ENCODE measurements at regions not wholly inside any gene's neighbourhood (a gene's known extent, or its start where the extent isn't known, plus 50 kb on each side); places are given as distances from the start of the nearest gene placed in this dataset.
A peak's percentile ranks its signal among the peaks of the same experiment; 100 is the strongest.

GRCh38 chr10:78752221-78752620 lies 316.5 kb upstream of the ZMIZ1 start:
- Histone ChIP-seq H3K9me3 (ENCODE audit: low read length) (no peaks in the 10 kb centered on the region), H2AFZ (ENCODE audit: low read length) (no peak overlapping the region), H3K27ac (ENCODE audit: low read length) (no peak overlapping the region), H3K4me1 (ENCODE audit: insufficient read depth, low read length) (peaks cover 16% of the 10 kb centered on the region), H3K36me3 (ENCODE audit: low read depth, low read length) (no peaks in the 10 kb centered on the region), H3K4me2 (ENCODE audit: low read length) (no peak overlapping the region), H3K9ac (ENCODE audit: low read length) (no peak overlapping the region), H3K9me2 (replicated peaks; ENCODE audit: low read length) (no peaks in the 10 kb centered on the region), H3K27me3 (ENCODE audit: low read length) (no peaks in the 10 kb centered on the region), H3F3A (ENCODE audit: low read length, unreplicated experiment) (peaks cover 3% of the 10 kb centered on the region), H4K20me1 (ENCODE audit: low read length) (no peaks in the 10 kb centered on the region), H3K4me3 (ENCODE audit: low read length) (no peak overlapping the region), H3K79me2 (ENCODE audit: low read length) (no peaks in the 10 kb centered on the region)
- intact Hi-C loops (cut with micrococcal nuclease): loop anchor here (10.0 kb wide), 1 partner anchor 497 kb away; no protein-coding TSS in a partner anchor
- TF ChIP-seq EZH2phosphoT487 (IDR thresholded peaks at IDR 0.05; ENCODE audit: borderline replicate concordance, low read length) (no peak), EZH2 (IDR thresholded peaks at IDR 0.05; ENCODE audit: low read length, unreplicated experiment) (no peak), CTCF (conservative IDR thresholded peaks at IDR 0.05; ENCODE audit: low read depth, low read length) (no peak)
- no TSS peak for BruUV-seq (replicated peaks)
- no peak for ATAC-seq
- ChIA-PET CTCF (no interaction called here), POLR2A (ENCODE audit: unreplicated experiment) (no interaction called here)
- DNase-seq: no peak

GRCh38 chr10:78752708-78753107 lies 316.1 kb upstream of the ZMIZ1 start:
- Histone ChIP-seq H3K4me1 (ENCODE audit: insufficient read depth, low read length) (peaks cover 20% of the 10 kb centered on the region), H3K79me2 (ENCODE audit: low read length) (no peaks in the 10 kb centered on the region), H3K4me3 (ENCODE audit: low read length) (no peak overlapping the region), H3K9ac (ENCODE audit: low read length) (no peak overlapping the region), H3K9me2 (replicated peaks; ENCODE audit: low read length) (no peaks in the 10 kb centered on the region), H3F3A (ENCODE audit: low read length, unreplicated experiment) (peaks cover 6% of the 10 kb centered on the region), H3K27me3 (ENCODE audit: low read length) (no peaks in the 10 kb centered on the region), H4K20me1 (ENCODE audit: low read length) (no peaks in the 10 kb centered on the region), H3K27ac (ENCODE audit: low read length) (no peak overlapping the region), H2AFZ (ENCODE audit: low read length) (no peak overlapping the region), H3K36me3 (ENCODE audit: low read depth, low read length) (no peaks in the 10 kb centered on the region), H3K4me2 (ENCODE audit: low read length) (no peak overlapping the region), H3K9me3 (ENCODE audit: low read length) (no peaks in the 10 kb centered on the region)
- no peak for ATAC-seq
- ChIA-PET CTCF (interaction anchor here (0.6 kb wide), 1 partner anchor 481 kb away, joined by 7 read pairs; no protein-coding TSS in a partner anchor), POLR2A (ENCODE audit: unreplicated experiment) (no interaction called here)
- intact Hi-C loops (cut with micrococcal nuclease): loop anchor here (10.0 kb wide), 1 partner anchor 498 kb away; no protein-coding TSS in a partner anchor
- BruUV-seq (replicated peaks): no TSS peak
- DNase-seq: no peak
- TF ChIP-seq CTCF (conservative IDR thresholded peaks at IDR 0.05; ENCODE audit: low read depth, low read length) (peak; percentile 52), EZH2phosphoT487 (IDR thresholded peaks at IDR 0.05; ENCODE audit: borderline replicate concordance, low read length) (no peak)

GRCh38 chr10:78754269-78755062 lies 314.3 kb upstream of the ZMIZ1 start:
- ChIA-PET POLR2A (ENCODE audit: unreplicated experiment) (interaction anchor here (0.6 kb wide), 1 partner anchor 234 kb away, joined by 3 read pairs; no protein-coding TSS in a partner anchor), CTCF (no interaction called here)
- peak; percentile 40 for DNase-seq
- H4K20me1 ChIP-seq (ENCODE audit: low read length): no peaks in the 10 kb centered on the region
- H3K27me3 ChIP-seq (ENCODE audit: low read length): no peaks in the 10 kb centered on the region
- peaks cover 6% of the 10 kb centered on the region for H3F3A ChIP-seq (ENCODE audit: low read length, unreplicated experiment)
- no peaks in the 10 kb centered on the region for H3K9me3 ChIP-seq (ENCODE audit: low read length)
- H3K9ac ChIP-seq (ENCODE audit: low read length): no peak overlapping the region
- intact Hi-C loops (cut with micrococcal nuclease): loop anchor here (10.0 kb wide), 1 partner anchor 500 kb away; no protein-coding TSS in a partner anchor
- H3K36me3 ChIP-seq (ENCODE audit: low read depth, low read length): no peaks in the 10 kb centered on the region
- TF ChIP-seq CTCF (conservative IDR thresholded peaks at IDR 0.05; ENCODE audit: low read depth, low read length) (no peak), EZH2 (IDR thresholded peaks at IDR 0.05; ENCODE audit: low read length, unreplicated experiment) (no peak), EZH2phosphoT487 (IDR thresholded peaks at IDR 0.05; ENCODE audit: borderline replicate concordance, low read length) (no peak)
- no peak overlapping the region for H2AFZ ChIP-seq (ENCODE audit: low read length)
- peaks cover 28% of the 10 kb centered on the region for H3K4me1 ChIP-seq (ENCODE audit: insufficient read depth, low read length)
- BruUV-seq (replicated peaks): no TSS peak
- H3K4me2 ChIP-seq (ENCODE audit: low read length): no peak overlapping the region
- H3K9me2 ChIP-seq (replicated peaks; ENCODE audit: low read length): no peaks in the 10 kb centered on the region
- no peak for ATAC-seq
- no peak overlapping the region for H3K27ac ChIP-seq (ENCODE audit: low read length)
- H3K4me3 ChIP-seq (ENCODE audit: low read length): no peak overlapping the region
- H3K79me2 ChIP-seq (ENCODE audit: low read length): no peaks in the 10 kb centered on the region

Measured in PC-3 (cell line).